ENCODE measurements at regions not wholly inside any gene's neighbourhood (a gene's known extent, or its start where the extent isn't known, plus 50 kb on each side); places are given as distances from the start of the nearest gene placed in this dataset.

GRCh38 chr7:18230271-18230670 lies 202.6 kb upstream of the PRPS1L1 start (continued):
- no peak for TF ChIP-seq AFF4 (CRISPR knock-in tag; IDR thresholded peaks at IDR 0.05; ENCODE audit: borderline replicate concordance)
- TF ChIP-seq SMAD3 (CRISPR knock-in tag; IDR thresholded peaks at IDR 0.05; ENCODE audit: borderline replicate concordance): no peak
- TF ChIP-seq STAT6 (CRISPR knock-in tag; conservative IDR thresholded peaks at IDR 0.05; ENCODE audit: low read depth): no peak
- no peak for TF ChIP-seq ZNF671 (CRISPR knock-in tag; IDR thresholded peaks at IDR 0.05)
- TF ChIP-seq TEAD4 (CRISPR knock-in tag; IDR thresholded peaks at IDR 0.05): no peak
- TF ChIP-seq KAT7 (CRISPR knock-in tag; IDR thresholded peaks at IDR 0.05; ENCODE audit: borderline replicate concordance): no peak
- TF ChIP-seq MXD4 (CRISPR knock-in tag; IDR thresholded peaks at IDR 0.05; ENCODE audit: borderline replicate concordance): no peak
- TF ChIP-seq IRF1 (CRISPR knock-in tag; IDR thresholded peaks at IDR 0.05): no peak
- TF ChIP-seq E2F1 (CRISPR knock-in tag; IDR thresholded peaks at IDR 0.05): no peak
- TF ChIP-seq ZNF425 (CRISPR knock-in tag; conservative IDR thresholded peaks at IDR 0.05): no peak
- TF ChIP-seq CBFB (CRISPR knock-in tag; IDR thresholded peaks at IDR 0.05; ENCODE audit: low read depth): no peak

GRCh38 chr7:18231854-18232253 lies 204.2 kb upstream of the PRPS1L1 start:
- Mint-ChIP-seq H3K4me3 (no peak overlapping the region), H3K27me3 (ENCODE audit: low read depth) (no peaks in the 10 kb centered on the region), H3K27ac (no peak overlapping the region), H3K36me3 (no peaks in the 10 kb centered on the region), H3K4me1 (no peaks in the 10 kb centered on the region), H3K9me3 (no peaks in the 10 kb centered on the region)
- ChIA-PET POLR2A (no interaction called here), CTCF (interaction anchor here (2.1 kb wide), 1 partner anchor 10 kb away, joined by 8 read pairs; no protein-coding TSS in a partner anchor)
- ATAC-seq: no peak
- DNase-seq (ENCODE audit: low spot score): no peak
- TF ChIP-seq USF2 (CRISPR knock-in tag; IDR thresholded peaks at IDR 0.05) (no peak), PRRX2 (CRISPR knock-in tag; IDR thresholded peaks at IDR 0.05) (no peak), MLX (CRISPR knock-in tag; IDR thresholded peaks at IDR 0.05) (no peak), CBFB (CRISPR knock-in tag; IDR thresholded peaks at IDR 0.05; ENCODE audit: low read depth) (no peak), EMX1 (CRISPR knock-in tag; IDR thresholded peaks at IDR 0.05) (no peak), IRF1 (CRISPR knock-in tag; IDR thresholded peaks at IDR 0.05) (no peak), MYBL2 (CRISPR knock-in tag; IDR thresholded peaks at IDR 0.05) (no peak), JAZF1 (CRISPR knock-in tag; IDR thresholded peaks at IDR 0.05) (no peak), ATF1 (CRISPR knock-in tag; IDR thresholded peaks at IDR 0.05) (no peak), SMAD4 (CRISPR knock-in tag; IDR thresholded peaks at IDR 0.05) (no peak)
